ENCODE measurements at regions not wholly inside any gene's neighbourhood (a gene's known extent, or its start where the extent isn't known, plus 50 kb on each side); places are given as distances from the start of the nearest gene placed in this dataset.
A peak's percentile ranks its signal among the peaks of the same experiment; 100 is the strongest.

DNA sequence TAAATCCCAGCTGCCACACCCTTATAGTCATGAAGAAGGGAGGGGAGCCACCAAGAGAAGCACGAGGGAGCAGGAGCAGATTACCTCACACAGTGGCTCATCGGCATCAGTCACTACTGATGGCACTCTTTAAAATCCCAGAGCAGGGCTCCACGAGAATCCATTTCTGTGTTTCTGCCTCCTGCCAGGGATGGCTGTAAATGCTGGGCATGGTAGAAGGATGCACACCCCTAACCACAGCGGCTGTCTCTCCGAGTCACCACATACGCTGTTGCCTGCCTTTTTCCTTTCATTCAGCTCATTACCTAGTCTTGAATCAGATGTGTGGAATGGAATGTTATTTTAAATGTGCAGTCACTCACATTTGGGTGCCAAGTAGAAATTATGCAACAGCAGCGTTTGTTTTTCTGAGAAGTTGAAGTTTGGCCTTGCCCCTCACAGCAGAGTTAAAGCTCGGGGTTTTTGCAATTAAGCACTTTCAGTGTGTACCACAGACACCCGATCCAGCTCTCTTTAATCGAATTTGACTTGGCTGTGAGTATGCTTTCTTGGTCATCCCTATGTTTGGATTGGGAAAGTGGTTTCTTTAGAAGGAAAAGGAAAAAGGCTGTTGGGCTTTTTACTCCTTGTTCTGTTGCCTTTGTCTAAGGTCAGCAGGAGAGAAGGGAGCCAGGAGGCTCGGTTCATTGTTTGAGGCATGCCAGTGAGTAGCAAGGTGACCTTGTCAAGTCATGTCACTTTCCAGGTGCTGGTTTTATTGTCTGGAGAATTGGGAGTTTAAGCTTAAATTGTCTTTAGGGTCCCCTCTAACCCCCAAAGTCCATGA lies 284.2 kb upstream of the TPM1 start:
- peak; percentile 94 for DNase-seq

DNA sequence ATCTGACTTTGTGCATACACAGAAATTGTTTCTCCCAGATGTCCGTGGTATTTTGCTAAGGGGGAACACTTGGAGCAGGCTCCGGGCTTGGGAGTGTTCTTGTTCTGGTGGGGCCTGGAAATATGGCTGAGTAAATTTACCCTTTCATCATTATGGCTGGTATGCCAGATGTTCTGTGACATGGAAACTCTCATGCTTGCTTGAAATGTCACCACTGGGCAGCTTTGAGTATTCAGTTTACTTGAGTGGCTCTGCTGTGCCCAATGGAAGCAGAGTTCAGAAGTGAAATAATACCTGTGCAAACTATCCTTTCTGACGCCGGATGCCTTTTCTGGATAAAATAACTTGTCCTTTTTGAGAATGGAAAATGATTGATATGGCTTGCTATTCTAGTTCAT lies 283.6 kb upstream of the TPM1 start:
- DNase-seq: no peak

- no peak for DNase-seq
Observed at GRCh38 chr15:62760538-62760937, 282.0 kb upstream of the TPM1 start.

GRCh38 chr15:62765916-62766315 lies 276.6 kb upstream of the TPM1 start:
- DNase-seq: no peak

DNA sequence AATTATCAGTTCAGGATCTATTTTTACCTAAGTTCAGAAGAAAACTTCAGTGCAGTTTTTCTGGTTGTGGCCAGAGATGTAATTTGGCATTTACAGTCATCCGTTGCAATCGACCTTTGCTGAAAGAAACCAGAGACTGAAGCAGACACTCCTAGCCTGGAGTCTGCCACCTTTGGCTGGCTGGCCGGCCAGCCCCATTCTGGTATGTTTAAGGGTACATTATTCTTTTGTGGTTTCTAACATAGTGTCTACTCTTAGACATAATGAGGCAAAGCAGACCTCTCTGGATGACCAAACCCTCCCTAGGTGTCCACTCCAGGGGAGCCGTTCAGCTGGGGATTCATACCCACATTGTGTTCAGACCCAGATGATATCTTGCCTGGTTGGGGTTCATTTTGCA lies 275.9 kb upstream of the TPM1 start:
- no peak for DNase-seq

GRCh38 chr15:62769604-62770003 lies 272.9 kb upstream of the TPM1 start:
- peak; percentile 76 for DNase-seq

DNA sequence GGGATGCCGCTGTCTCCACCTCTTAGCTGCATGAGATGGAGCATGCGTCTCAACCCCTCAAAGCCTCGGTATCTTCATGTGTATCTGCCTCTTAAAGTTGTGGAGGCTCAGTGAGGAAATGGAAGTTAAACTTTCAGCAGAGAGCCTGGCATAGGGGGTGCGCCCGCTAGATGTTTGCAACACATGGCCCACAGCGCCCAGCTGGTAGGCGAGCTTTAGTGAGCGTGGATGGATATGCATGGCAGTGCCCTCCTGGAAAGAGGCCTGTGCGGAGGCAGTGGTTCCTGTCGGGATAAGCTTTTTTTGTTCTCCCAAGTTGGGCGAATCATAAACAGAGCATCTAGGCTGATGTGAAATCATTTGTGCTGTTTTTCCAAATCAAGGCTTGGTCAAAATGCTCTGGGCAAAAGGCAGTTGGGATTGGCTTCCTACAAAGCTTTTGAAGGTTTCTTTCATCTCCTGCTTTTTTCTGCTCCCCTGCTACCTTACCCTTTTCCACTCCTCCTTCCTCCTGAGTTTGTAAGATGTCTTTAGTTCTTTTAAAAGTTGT lies 272.4 kb upstream of the TPM1 start:
- no peak for DNase-seq

- DNase-seq: peak; percentile 33
Observed at GRCh38 chr15:62770752-62771151, 271.8 kb upstream of the TPM1 start.

GRCh38 chr15:62771234-62771633 lies 271.3 kb upstream of the TPM1 start:
- DNase-seq: no peak

DNA sequence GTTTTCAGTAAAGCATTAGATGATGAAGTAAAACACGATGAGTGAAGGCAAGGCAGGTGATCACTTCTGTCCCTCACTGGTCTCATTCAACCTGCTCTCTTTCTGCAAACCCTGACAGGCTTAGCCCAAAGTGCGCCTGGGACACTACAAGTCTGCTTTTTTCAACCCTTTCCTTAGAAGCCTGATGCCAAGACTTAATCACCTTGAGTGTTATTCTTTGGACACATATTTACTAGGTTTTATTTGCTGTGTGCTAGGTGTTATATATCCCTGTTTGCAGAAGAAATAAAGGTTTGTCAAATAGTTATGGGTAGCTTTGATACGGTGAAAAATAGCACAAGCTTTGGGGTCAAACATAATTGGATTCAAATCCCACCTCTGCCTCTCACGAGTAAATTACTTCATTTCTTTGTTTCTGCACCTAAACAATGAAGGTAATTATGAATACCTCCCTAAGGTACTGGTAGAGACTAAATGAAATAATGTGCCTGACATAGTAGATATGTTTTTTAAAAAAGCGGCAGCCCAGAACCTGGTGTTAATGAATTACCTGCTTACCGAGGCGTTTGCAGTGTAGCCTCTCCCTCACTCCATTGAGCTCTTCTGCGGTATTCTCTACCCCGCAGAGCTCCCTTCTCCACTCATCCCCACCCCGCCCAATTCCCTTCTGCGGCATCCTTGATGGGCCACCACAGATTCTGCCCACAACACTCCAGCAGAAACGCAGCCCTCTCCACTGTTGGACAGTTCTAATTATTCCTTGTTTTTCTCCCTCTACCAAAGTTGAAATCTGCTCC lies 269.0 kb upstream of the TPM1 start:
- no peak for DNase-seq

GRCh38 chr15:62775932-62776331 lies 266.6 kb upstream of the TPM1 start:
- DNase-seq: no peak

- DNase-seq: no peak
Observed at GRCh38 chr15:62777671-62778070, 264.9 kb upstream of the TPM1 start.

DNA sequence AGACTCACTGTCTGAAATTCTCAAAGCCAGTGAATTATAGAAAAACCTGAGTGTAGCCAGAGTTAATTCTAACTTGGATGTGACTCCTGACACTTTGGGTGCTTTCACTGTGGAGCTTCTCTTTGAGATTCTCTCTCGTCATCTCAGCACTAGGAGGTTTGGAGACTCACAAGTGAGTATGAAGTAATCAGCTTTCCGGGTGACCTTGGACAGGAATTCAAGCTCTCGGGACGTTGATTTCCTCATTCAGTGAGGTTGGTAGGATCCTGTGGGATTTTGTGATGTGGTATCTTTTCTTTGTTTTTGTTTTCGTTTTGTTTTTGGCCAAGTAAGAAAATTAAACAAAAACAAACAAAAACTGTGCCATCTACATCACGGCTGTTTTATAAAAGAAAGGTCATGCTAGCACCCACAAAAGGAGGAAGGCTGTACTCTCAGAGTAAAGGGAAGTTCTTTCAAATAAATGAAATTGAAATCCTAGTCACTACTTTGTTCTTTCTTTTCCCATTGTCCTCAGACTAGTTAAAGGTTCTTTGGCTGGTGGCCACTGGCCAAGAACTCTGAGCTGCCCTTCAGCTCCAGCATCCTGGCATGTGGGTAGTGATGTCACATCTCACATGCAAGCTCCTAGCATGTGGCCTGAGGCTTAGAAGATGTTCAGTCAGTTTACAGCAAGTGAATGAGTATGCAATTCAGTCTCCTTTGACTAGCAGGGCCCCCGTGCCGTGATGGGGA lies 263.3 kb upstream of the TPM1 start:
- DNase-seq: peak; percentile 63

GRCh38 chr15:62779899-62780298 lies 262.6 kb upstream of the TPM1 start:
- DNase-seq: no peak

DNA sequence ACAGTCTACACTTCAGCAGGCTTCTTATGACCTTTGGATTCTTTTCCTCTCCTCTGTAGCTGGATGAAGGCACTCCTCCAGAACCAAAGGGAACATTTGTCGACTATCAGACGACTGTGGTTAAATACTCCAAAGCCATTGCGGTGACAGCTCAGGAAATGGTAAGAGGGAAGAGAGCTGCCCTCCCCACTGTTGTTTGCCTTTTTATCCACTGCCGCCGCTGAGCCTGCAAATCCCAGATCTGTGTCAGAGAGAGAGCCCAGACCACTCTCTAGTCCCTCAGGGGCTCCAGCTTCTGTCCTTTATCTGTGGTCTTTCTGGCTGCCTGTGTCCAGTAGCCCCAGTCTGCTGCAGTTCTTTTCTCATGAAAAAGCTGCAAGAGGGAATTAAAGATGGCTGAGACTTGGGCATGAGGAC lies 261.5 kb upstream of the TPM1 start:
- DNase-seq: no peak

- peak; percentile 86 for DNase-seq
Observed at GRCh38 chr15:62782071-62782841, 260.3 kb upstream of the TPM1 start.

GRCh38 chr15:62782896-62783295 lies 259.7 kb upstream of the TPM1 start:
- no peak for DNase-seq

DNA sequence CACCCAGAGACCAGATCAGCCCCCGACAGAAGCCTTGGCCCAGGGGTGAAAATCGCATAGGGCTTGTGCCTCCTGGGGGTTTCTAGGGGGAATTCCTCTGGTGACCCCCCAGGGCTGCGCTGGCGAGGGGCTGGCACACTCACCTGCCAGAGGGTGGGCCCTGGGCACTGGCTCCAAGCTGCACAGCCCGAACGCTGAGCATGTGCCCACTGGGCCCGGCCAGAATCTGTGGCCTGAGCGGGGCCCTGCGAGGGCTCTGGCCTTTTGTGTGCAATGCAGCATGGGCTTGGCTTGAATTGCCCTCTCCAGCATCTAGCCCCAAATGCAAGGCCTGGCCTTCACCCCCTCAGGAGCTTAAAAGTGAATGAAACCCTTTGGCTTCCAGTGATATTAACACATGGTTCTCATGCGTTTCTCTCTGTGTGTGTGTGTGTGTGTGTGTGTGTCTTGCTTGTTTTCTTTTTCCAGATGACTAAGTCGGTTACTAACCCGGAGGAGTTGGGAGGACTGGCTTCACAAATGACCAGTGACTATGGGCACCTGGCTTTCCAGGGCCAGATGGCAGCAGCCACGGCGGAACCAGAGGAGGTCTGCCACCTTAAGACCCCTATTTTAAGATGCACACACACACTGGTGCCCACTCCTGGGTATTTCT lies 259.1 kb upstream of the TPM1 start:
- DNase-seq: peak; percentile 62

DNA sequence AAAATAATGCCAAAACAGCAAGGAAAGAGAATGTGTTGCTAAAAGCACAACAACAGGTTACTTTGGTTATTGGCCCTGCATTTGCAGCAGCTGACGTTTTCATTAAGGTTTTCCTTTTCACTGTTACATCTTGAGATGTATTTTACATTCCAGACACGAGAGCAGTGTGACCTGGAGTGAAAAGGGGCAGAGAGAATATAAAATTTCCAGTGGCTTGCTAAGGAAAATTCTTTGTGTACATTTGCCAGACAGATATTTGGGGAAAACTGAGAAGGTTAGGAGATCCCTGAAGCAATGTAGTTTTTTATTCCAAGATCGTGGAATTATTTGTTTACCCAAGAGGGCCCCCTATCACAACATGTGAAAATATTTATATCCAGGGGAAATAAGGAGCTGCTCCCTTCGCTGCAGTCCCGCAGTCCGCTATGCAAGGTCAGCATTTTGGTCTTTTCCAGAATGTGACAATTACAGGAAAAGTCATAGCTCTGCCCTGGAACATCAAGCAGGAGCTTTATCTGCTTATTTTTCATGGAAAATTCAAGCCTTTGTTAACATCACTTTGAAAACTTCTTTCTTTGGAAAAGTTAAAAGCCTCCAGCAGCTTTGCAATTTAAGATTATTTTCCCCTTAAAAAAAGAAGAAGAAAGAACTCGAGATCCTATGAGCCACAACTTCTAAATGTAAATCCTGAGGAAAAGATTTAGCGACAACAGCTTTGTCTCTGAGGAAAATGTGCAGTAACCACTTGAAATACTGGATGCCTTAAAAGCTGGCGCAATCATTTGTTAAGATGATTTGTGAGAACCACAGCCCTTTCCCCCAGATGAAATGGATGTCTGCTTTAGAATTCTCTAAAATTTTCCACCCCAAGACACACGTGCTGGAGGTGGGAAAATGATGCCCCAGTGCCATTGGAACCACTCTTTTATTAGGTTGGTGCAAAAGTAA lies 256.4 kb upstream of the TPM1 start:
- DNase-seq: no peak

- no peak for DNase-seq
Observed at GRCh38 chr15:62787401-62787800, 255.1 kb upstream of the TPM1 start.

GRCh38 chr15:62788224-62788623 lies 254.3 kb upstream of the TPM1 start:
- no peak for DNase-seq

All from NCI-H226 (cell line).